SU-DHL-6 (cell line): ENCODE measurements at regions not wholly inside any gene's neighbourhood (a gene's known extent, or its start where the extent isn't known, plus 50 kb on each side); places are given as distances from the start of the nearest gene placed in this dataset.

ENCODE experiments used
- H2AFZ ChIP-seq: fragments of 200-600 bp; sonication (generic); 2 replicates; pipeline ENCODE4 v1.6.1; 2014; ENCODE audit warnings: low read depth, mild to moderate bottlenecking, moderate library complexity, mixed read lengths, antibody characterized with exemption, low read length; ENCODE audit not compliant: severe bottlenecking
- H3F3A ChIP-seq: fragments of 200-600 bp; shearing (Covaris generic); 2 replicates; pipeline ENCODE4 v1.6.0; 2016; ENCODE audit warnings: antibody characterized with exemption, mild to moderate bottlenecking; ENCODE audit not compliant: insufficient read depth
- H3K27ac ChIP-seq: fragments of 200-600 bp; sonication (generic); 2 replicates; pipeline ENCODE4 v1.5.1; 2016; ENCODE audit warnings: low read depth, mild to moderate bottlenecking, low read length, moderate library complexity, mixed read lengths
- H3K27me3 ChIP-seq: fragments of 200-600 bp; sonication (generic), shearing (Covaris generic); 2 replicates; pipeline ENCODE4 v1.6.0; 2014; ENCODE audit warnings: mild to moderate bottlenecking, low read length
- H3K36me3 ChIP-seq: fragments of 200-600 bp; sonication (generic); 2 replicates; pipeline ENCODE4 v1.6.1; 2014; ENCODE audit warnings: mild to moderate bottlenecking, low read length, mixed read lengths
- H3K4me2 ChIP-seq: fragments of 300-600, 200-600 bp; shearing (Covaris generic), sonication (generic); 2 replicates; pipeline ENCODE4 v1.6.0; 2014; ENCODE audit warnings: low read length, low read depth, mild to moderate bottlenecking; ENCODE audit not compliant: poor library complexity, severe bottlenecking
- H3K4me3 ChIP-seq: fragments of 200-600 bp; sonication (generic); 2 replicates; pipeline ENCODE4 v1.5.1; 2014; ENCODE audit warnings: antibody characterized with exemption, low read length, mild to moderate bottlenecking, mixed read lengths; ENCODE audit not compliant: insufficient read depth, poor library complexity, severe bottlenecking
- H3K79me2 ChIP-seq: fragments of 200-600 bp; sonication (generic); 2 replicates; pipeline ENCODE4 v1.6.1; 2014; ENCODE audit warnings: mild to moderate bottlenecking, low read length, moderate library complexity; ENCODE audit not compliant: insufficient read depth
- H3K9ac ChIP-seq: fragments of 200-600 bp; sonication (generic); 2 replicates; pipeline ENCODE4 v1.7.0; 2014; ENCODE audit warnings: mild to moderate bottlenecking, low read length
- H3K9me2 ChIP-seq: fragments of 200-600 bp; sonication (generic); replicated peaks from 2 replicates; pipeline ENCODE4 v1.6.1; 2014; ENCODE audit warnings: low read length; ENCODE audit not compliant: insufficient read depth
- H3K9me3 ChIP-seq: fragments of 200-600 bp; sonication (generic); 2 replicates; pipeline ENCODE4 v1.6.1; 2014; ENCODE audit warnings: low read length, mixed read lengths; ENCODE audit not compliant: insufficient read depth
- H4K20me1 ChIP-seq: fragments of 200-600 bp; sonication (generic); 2 replicates; pipeline ENCODE4 v1.6.1; 2014; ENCODE audit warnings: low read depth, mild to moderate bottlenecking, antibody characterized with exemption, low read length, moderate library complexity, mixed read lengths
- EZH2phosphoT487 ChIP-seq: fragments of 200-600 bp; sonication (generic), shearing (Covaris generic); conservative IDR thresholded peaks from 2 replicates; pipeline ENCODE4 v1.6.1; 2018; ENCODE audit warnings: mild to moderate bottlenecking, antibody characterized with exemption, low read length, moderate library complexity, mixed read lengths
- TF ChIP-seq, protein P1 (sequence below): fragments of 200-600 bp; sonication (generic); IDR thresholded peaks from one replicate; pipeline ENCODE4 v1.5.1; 2017; ENCODE audit warnings: antibody characterized with exemption, mild to moderate bottlenecking, low read length, moderate library complexity; ENCODE audit not compliant: insufficient read depth, poor library complexity, severe bottlenecking

DNA sequence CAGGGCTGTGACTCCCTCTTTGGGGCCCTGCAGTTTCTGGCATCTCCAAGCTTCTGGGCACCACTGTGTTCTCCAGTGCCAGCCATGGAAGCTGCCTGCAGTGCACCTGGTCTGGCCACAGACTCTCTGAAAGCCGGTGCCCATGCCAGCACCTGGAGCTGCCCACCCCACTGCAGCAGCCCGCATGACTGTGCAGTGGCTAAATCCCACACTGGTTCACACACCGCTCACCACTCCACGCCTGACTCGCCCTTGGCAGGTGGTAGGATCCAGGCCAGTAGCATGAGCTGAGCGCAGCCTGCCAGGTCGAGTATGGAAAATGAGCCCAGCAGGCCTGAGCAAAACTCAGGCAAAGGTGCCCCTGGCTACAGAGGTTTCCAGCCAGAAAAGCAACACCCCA lies 72.8 kb upstream of the INTU start:
- no peak overlapping the region for H2AFZ ChIP-seq
- H3K4me3 ChIP-seq, result no peak overlapping the region
- H3F3A ChIP-seq, result no peaks in the 10 kb centered on the region
- no peak overlapping the region for H3K4me2 ChIP-seq
- no peaks in the 10 kb centered on the region for H3K79me2 ChIP-seq
- TF ChIP-seq, protein P1, sequence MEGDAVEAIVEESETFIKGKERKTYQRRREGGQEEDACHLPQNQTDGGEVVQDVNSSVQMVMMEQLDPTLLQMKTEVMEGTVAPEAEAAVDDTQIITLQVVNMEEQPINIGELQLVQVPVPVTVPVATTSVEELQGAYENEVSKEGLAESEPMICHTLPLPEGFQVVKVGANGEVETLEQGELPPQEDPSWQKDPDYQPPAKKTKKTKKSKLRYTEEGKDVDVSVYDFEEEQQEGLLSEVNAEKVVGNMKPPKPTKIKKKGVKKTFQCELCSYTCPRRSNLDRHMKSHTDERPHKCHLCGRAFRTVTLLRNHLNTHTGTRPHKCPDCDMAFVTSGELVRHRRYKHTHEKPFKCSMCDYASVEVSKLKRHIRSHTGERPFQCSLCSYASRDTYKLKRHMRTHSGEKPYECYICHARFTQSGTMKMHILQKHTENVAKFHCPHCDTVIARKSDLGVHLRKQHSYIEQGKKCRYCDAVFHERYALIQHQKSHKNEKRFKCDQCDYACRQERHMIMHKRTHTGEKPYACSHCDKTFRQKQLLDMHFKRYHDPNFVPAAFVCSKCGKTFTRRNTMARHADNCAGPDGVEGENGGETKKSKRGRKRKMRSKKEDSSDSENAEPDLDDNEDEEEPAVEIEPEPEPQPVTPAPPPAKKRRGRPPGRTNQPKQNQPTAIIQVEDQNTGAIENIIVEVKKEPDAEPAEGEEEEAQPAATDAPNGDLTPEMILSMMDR, result no peak
- TF ChIP-seq EZH2phosphoT487, result no peak
- H3K27me3 ChIP-seq, result no peaks in the 10 kb centered on the region
- no peaks in the 10 kb centered on the region for H3K9me2 ChIP-seq
- no peak overlapping the region for H3K9ac ChIP-seq
- H3K27ac ChIP-seq, result no peak overlapping the region
- H4K20me1 ChIP-seq, result no peaks in the 10 kb centered on the region
- H3K9me3 ChIP-seq, result no peaks in the 10 kb centered on the region
- H3K36me3 ChIP-seq, result no peaks in the 10 kb centered on the region

DNA sequence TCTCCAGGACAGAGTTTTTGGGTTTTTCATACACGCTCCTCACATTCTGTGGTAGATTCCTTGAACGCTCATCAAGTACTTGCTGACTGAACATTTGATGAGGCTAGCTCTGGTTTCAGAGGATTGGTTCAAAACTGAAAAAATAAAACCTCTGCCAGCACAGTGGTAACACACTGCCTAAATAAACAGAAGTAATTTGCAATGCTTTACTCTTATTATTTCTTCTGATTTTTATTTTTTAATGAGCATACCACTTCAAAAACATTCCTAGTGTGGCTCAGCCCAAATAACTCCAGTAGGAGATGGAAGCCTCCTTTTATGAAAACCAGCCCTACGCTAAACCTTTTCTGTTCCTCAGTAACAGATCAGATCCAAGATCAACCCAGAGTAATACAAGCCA lies 72.0 kb upstream of the INTU start:
- Histone ChIP-seq H3K4me2 (no peak overlapping the region), H3F3A (no peaks in the 10 kb centered on the region), H3K27me3 (no peaks in the 10 kb centered on the region), H4K20me1 (no peaks in the 10 kb centered on the region), H3K9me2 (no peaks in the 10 kb centered on the region), H3K27ac (no peak overlapping the region), H3K79me2 (no peaks in the 10 kb centered on the region), H2AFZ (no peak overlapping the region), H3K4me3 (no peak overlapping the region), H3K9me3 (no peaks in the 10 kb centered on the region), H3K36me3 (no peaks in the 10 kb centered on the region), H3K9ac (no peak overlapping the region)
- TF ChIP-seq, protein P1, result no peak
- no peak for TF ChIP-seq EZH2phosphoT487

DNA sequence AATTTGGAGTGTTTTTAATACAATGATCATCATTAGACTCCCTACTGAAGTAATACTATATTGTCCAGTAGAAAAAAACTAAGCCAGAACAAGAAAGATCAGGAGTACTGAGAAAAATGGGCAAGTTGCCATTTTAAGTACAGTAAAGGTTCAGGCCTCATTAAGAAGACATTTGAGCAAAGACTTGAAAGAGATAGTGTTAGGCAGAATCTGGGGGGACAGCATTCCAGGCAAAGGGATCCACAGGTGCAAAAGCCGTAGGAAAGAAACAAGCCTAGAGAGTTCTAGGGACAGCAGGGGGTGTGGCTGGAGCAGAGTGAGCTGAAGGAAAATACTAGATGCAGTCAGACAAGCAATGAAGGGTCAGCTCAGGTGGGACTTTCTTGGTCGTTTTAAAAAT lies 58.1 kb upstream of the INTU start:
- Histone ChIP-seq H3K9me3 (no peaks in the 10 kb centered on the region), H4K20me1 (no peaks in the 10 kb centered on the region), H3K4me3 (no peak overlapping the region), H3K27ac (no peak overlapping the region), H3K9ac (no peak overlapping the region), H3F3A (no peaks in the 10 kb centered on the region), H3K9me2 (no peaks in the 10 kb centered on the region), H3K4me2 (no peak overlapping the region), H3K36me3 (no peaks in the 10 kb centered on the region), H3K79me2 (no peaks in the 10 kb centered on the region), H3K27me3 (no peaks in the 10 kb centered on the region), H2AFZ (no peak overlapping the region)
- TF ChIP-seq, protein P1, result no peak
- TF ChIP-seq EZH2phosphoT487, result no peak

DNA sequence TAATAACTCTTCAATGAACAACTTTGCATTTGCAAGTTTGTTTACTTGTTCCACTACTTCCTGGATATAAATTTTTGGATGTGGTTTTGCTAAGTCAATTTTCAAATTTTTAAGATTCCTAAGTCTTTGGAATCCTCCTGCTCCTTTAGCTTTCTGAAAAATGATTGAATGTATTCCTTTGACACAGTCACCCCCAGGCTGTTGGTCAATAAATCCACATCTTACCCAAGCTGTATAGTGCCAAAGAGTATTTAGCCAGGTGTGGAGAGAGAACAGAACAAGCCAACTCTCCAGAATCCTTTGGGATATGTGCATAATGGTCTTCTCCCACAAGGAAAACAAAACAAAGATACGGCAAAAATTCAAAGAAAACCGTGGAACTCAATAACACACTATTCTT lies 56.9 kb upstream of the INTU start:
- no peaks in the 10 kb centered on the region for H3K79me2 ChIP-seq
- H3F3A ChIP-seq, result no peaks in the 10 kb centered on the region
- H3K9me2 ChIP-seq, result no peaks in the 10 kb centered on the region
- H4K20me1 ChIP-seq, result no peaks in the 10 kb centered on the region
- no peak overlapping the region for H3K9ac ChIP-seq
- H3K4me3 ChIP-seq, result no peak overlapping the region
- H3K36me3 ChIP-seq, result no peaks in the 10 kb centered on the region
- no peak overlapping the region for H2AFZ ChIP-seq
- H3K4me2 ChIP-seq, result no peak overlapping the region
- H3K27me3 ChIP-seq, result no peaks in the 10 kb centered on the region
- TF ChIP-seq, protein P1, result no peak
- TF ChIP-seq EZH2phosphoT487, result no peak
- H3K27ac ChIP-seq, result no peak overlapping the region
- H3K9me3 ChIP-seq, result no peaks in the 10 kb centered on the region
